ENCODE measurements at regions not wholly inside any gene's neighbourhood (a gene's known extent, or its start where the extent isn't known, plus 50 kb on each side); places are given as distances from the start of the nearest gene placed in this dataset.

GRCh38 chr18:47316924-47317323 is 65.5 kb upstream of the SKOR2 start:
- no peak for DNase-seq

DNA sequence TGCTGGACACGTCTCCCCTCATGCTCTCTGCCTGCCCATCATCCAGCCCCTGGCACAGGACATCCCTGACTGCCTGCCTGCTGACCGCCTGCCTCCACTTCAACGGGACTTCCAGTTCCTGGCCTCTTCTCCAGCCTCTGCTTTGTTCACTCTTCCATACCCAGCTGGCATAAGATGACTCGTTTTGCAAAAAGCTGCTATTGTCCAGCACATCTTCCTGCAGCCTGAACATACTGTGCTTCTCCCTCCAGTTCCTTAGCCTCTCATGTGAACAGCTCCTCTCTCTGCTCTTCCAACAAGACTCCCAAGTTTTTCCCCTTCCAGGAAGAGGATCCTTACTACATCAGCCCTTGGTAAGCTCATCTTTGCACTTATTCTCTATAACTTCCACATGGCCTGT is 62.4 kb upstream of the SKOR2 start:
- DNase-seq = no peak

GRCh38 chr18:47311585-47311984 is 60.1 kb upstream of the SKOR2 start:
- no peak for DNase-seq
